ENCODE measurements at regions not wholly inside any gene's neighbourhood (a gene's known extent, or its start where the extent isn't known, plus 50 kb on each side); places are given as distances from the start of the nearest gene placed in this dataset.

DNA sequence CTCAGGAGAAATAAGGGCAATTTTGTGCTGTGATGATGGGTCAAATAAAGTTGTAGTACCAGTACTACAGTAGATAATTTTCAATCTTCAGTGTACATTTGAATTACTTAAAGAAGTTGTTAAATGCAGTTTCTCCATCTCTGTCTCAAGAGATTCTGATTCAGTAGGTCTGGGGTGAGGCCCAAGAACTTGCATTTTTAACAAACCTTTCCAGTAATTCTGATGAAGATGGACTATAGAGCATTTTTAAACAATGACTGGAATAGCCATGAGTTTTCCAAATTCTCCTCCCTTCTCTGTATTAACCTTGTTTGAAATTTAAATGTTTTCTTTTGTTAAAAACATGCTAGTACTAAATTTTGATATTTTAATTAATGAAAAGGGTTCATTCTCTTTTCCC lies 127.0 kb upstream of the CD96 start:
- intact Hi-C loops (cut with micrococcal nuclease; ENCODE audit: unreplicated experiment), result no loop called here
- no peak for TF ChIP-seq EZH2phosphoT487 (IDR thresholded peaks at IDR 0.05; ENCODE audit: borderline replicate concordance, low read depth, low read length)
- TF ChIP-seq, protein P1, sequence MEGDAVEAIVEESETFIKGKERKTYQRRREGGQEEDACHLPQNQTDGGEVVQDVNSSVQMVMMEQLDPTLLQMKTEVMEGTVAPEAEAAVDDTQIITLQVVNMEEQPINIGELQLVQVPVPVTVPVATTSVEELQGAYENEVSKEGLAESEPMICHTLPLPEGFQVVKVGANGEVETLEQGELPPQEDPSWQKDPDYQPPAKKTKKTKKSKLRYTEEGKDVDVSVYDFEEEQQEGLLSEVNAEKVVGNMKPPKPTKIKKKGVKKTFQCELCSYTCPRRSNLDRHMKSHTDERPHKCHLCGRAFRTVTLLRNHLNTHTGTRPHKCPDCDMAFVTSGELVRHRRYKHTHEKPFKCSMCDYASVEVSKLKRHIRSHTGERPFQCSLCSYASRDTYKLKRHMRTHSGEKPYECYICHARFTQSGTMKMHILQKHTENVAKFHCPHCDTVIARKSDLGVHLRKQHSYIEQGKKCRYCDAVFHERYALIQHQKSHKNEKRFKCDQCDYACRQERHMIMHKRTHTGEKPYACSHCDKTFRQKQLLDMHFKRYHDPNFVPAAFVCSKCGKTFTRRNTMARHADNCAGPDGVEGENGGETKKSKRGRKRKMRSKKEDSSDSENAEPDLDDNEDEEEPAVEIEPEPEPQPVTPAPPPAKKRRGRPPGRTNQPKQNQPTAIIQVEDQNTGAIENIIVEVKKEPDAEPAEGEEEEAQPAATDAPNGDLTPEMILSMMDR (conservative IDR thresholded peaks at IDR 0.05; ENCODE audit: low read length), result no peak
- no TSS peak for BruUV-seq (replicated peaks)

DNA sequence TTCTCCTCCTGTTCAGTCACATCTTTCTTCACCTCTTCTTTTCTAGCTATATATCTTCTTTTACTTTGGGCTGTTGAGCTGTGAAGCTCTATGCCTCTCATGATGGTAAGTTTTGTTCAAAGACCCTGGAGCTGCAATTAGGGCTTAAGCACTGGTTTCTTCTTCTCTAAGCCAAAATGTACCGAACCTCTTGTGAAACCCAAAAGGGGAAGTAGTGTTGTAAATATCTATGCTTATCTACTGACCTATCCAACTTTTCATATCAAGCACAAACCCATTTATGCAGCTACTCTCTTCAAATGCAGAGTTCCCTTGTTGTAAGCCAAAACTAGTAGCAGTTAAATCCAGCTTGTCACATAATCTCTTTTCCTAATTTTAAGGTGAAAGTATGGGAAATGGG lies 123.6 kb upstream of the CD96 start:
- no peak overlapping the region for H3K4me2 ChIP-seq (ENCODE audit: low read length)
- H3K4me1 ChIP-seq (ENCODE audit: insufficient read depth, low read length, poor library complexity, severe bottlenecking), result no peaks in the 10 kb centered on the region
- no peaks in the 10 kb centered on the region; the same call in 1 of the 2 replicates for H3K9me2 ChIP-seq (ENCODE audit: insufficient read depth, low read length)
- H3K4me3 ChIP-seq (ENCODE audit: low read depth, low read length, poor library complexity, severe bottlenecking), result no peak overlapping the region
- no peak for DNase-seq (ENCODE audit: low spot score)
- H4K20me1 ChIP-seq (ENCODE audit: insufficient read depth, low read length), result no peaks in the 10 kb centered on the region
- ChIA-PET POLR2A (interaction anchor here (0.7 kb wide), 1 partner anchor 578 kb away, joined by 3 read pairs; no protein-coding TSS in a partner anchor), CTCF (ENCODE audit: unreplicated experiment) (no interaction called here)
- TF ChIP-seq, protein P1 (conservative IDR thresholded peaks at IDR 0.05; ENCODE audit: low read length), result no peak
- TF ChIP-seq EZH2phosphoT487 (IDR thresholded peaks at IDR 0.05; ENCODE audit: borderline replicate concordance, low read depth, low read length), result no peak
- no peak overlapping the region for H3K27ac ChIP-seq (ENCODE audit: low read depth, low read length, poor library complexity, severe bottlenecking)
- H3K36me3 ChIP-seq (ENCODE audit: insufficient read depth, low read length), result no peaks in the 10 kb centered on the region
- no peaks in the 10 kb centered on the region for H3K9me3 ChIP-seq (ENCODE audit: low read length)
- H3K79me2 ChIP-seq (ENCODE audit: insufficient read depth, low read depth, low read length), result no peaks in the 10 kb centered on the region
- intact Hi-C loops (cut with micrococcal nuclease; ENCODE audit: unreplicated experiment), result no loop called here
- H2AFZ ChIP-seq (ENCODE audit: low read length), result no peak overlapping the region
- BruUV-seq (replicated peaks), result no TSS peak

More for the DNA sequence above, 127.0 kb upstream of the CD96 start:
- Histone ChIP-seq H3K79me2 (ENCODE audit: insufficient read depth, low read depth, low read length) (no peaks in the 10 kb centered on the region), H3K27ac (ENCODE audit: low read depth, low read length, poor library complexity, severe bottlenecking) (no peak overlapping the region), H3K4me2 (ENCODE audit: low read length) (no peak overlapping the region), H3K36me3 (ENCODE audit: insufficient read depth, low read length) (no peaks in the 10 kb centered on the region), H2AFZ (ENCODE audit: low read length) (no peak overlapping the region), H4K20me1 (ENCODE audit: insufficient read depth, low read length) (no peaks in the 10 kb centered on the region), H3K4me3 (ENCODE audit: low read depth, low read length, poor library complexity, severe bottlenecking) (no peak overlapping the region), H3K4me1 (ENCODE audit: insufficient read depth, low read length, poor library complexity, severe bottlenecking) (no peaks in the 10 kb centered on the region), H3K9me2 (ENCODE audit: insufficient read depth, low read length) (no peaks in the 10 kb centered on the region), H3K9me3 (ENCODE audit: low read length) (no peaks in the 10 kb centered on the region)
- ChIA-PET POLR2A (no interaction called here), CTCF (ENCODE audit: unreplicated experiment) (no interaction called here)
- DNase-seq (ENCODE audit: low spot score), result no peak

DNA sequence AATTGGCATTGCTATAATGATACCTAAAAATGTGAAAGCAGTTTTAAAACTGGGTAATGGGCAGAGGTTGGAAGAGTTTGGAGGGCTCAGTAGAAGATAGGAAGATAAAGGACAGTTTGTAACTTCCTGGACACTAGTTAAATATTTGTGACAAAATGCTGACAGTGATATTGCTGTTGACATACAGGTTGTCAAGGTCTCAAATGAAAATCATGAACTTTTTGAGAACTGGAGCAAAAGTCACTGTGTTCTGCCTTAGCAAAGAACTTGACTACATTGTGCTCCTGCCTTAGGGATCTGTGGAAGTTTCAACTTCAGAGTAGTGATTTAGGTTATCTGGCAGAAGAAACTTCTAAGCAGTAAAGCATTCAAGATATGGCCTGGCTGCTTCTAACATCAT lies 113.7 kb upstream of the CD96 start:
- H3K4me3 ChIP-seq (ENCODE audit: low read depth, low read length, poor library complexity, severe bottlenecking), result no peak overlapping the region
- H3K79me2 ChIP-seq (ENCODE audit: insufficient read depth, low read depth, low read length), result no peaks in the 10 kb centered on the region
- H2AFZ ChIP-seq (ENCODE audit: low read length), result no peak overlapping the region
- no peak overlapping the region for H3K27ac ChIP-seq (ENCODE audit: low read depth, low read length, poor library complexity, severe bottlenecking)
- no peaks in the 10 kb centered on the region for H3K9me2 ChIP-seq (ENCODE audit: insufficient read depth, low read length)
- no peaks in the 10 kb centered on the region for H4K20me1 ChIP-seq (ENCODE audit: insufficient read depth, low read length)
- no peaks in the 10 kb centered on the region for H3K9me3 ChIP-seq (ENCODE audit: low read length)
- H3K4me2 ChIP-seq (ENCODE audit: low read length), result no peak overlapping the region
- no peak for DNase-seq (ENCODE audit: low spot score)
- no peaks in the 10 kb centered on the region for H3K36me3 ChIP-seq (ENCODE audit: insufficient read depth, low read length)
- BruUV-seq (replicated peaks), result no TSS peak
- no peaks in the 10 kb centered on the region for H3K4me1 ChIP-seq (ENCODE audit: insufficient read depth, low read length, poor library complexity, severe bottlenecking)
- POLR2A ChIA-PET, result no interaction called here
- TF ChIP-seq, protein P1 (conservative IDR thresholded peaks at IDR 0.05; ENCODE audit: low read length), result no peak
- TF ChIP-seq EZH2phosphoT487 (IDR thresholded peaks at IDR 0.05; ENCODE audit: borderline replicate concordance, low read depth, low read length), result no peak
- intact Hi-C loops (cut with micrococcal nuclease; ENCODE audit: unreplicated experiment), result no loop called here
- CTCF ChIA-PET (ENCODE audit: unreplicated experiment), result no interaction called here
